GM20000 (cell line): ENCODE measurements at regions not wholly inside any gene's neighbourhood (a gene's known extent, or its start where the extent isn't known, plus 50 kb on each side); places are given as distances from the start of the nearest gene placed in this dataset.

ENCODE experiments used
- DNase-seq: peaks from one replicate; pipeline ENCODE4 v3.0.0; 2012; ENCODE audit warnings: low spot score
- TF ChIP-seq, protein P1 (sequence below): IDR thresholded peaks from 2 replicates; pipeline ENCODE4 v1.5.1; 2012; ENCODE audit warnings: mild to moderate bottlenecking, control low read depth; ENCODE audit errors: extremely low read depth, missing control alignments

DNA sequence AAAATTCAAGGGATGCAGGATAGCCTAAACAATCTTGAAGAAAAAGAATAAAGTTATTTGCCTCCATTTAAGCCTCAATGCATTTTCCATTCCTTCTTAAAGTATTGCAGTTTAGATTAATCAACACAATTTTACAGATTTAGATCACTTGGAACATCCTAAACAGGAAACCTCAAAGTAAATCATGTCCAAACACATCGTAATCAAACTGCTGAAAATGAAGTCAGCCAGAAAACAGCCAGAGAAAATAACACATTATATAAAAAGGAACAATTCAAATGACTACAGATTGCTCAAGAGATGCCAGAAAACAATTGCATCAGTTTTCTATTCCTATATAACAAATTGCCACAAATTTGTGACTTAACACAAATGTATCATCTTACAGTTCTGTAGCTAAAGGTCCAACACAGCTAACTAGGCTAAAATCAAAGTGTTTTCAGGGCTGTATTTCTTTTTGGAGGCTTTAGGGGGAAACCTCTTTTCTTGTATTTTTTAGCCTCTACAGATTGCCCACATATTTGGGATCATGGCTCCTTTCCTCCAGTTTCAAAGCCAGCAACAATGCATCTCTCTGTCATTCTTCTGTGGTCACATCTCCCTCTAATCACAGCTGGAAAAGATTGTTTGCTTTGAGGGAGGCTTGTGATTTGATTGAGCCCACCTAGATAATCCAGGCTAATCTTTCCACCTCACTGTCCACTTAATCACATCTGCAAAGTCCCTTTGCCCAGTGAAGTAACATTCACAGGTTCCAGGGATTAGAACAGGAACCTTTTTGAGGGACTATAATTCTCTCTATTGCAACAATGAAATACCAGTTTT, 543.3 kb upstream of the UBE2E2 start:
- DNase-seq, result no peak
- TF ChIP-seq, protein P1, sequence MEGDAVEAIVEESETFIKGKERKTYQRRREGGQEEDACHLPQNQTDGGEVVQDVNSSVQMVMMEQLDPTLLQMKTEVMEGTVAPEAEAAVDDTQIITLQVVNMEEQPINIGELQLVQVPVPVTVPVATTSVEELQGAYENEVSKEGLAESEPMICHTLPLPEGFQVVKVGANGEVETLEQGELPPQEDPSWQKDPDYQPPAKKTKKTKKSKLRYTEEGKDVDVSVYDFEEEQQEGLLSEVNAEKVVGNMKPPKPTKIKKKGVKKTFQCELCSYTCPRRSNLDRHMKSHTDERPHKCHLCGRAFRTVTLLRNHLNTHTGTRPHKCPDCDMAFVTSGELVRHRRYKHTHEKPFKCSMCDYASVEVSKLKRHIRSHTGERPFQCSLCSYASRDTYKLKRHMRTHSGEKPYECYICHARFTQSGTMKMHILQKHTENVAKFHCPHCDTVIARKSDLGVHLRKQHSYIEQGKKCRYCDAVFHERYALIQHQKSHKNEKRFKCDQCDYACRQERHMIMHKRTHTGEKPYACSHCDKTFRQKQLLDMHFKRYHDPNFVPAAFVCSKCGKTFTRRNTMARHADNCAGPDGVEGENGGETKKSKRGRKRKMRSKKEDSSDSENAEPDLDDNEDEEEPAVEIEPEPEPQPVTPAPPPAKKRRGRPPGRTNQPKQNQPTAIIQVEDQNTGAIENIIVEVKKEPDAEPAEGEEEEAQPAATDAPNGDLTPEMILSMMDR, result no peak

DNA sequence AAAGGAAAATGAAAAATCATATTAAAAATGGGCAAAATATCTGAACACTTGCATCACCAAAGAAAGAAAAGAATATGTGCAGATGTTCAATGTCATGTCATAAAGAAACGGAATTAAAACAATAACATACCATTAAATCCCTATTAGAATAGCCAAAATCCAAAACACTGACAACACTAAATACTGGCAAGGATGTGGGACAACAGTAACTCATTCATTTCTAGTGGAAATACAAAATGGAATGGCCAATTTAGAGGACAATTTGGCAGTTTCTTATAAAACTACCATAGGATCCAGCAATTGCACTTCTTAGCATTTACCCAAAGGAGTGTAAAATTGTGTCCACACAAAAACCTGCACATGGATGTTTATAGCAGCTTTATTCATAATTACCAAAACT, 542.5 kb upstream of the UBE2E2 start:
- no peak for DNase-seq
- TF ChIP-seq, protein P1, result no peak

DNA sequence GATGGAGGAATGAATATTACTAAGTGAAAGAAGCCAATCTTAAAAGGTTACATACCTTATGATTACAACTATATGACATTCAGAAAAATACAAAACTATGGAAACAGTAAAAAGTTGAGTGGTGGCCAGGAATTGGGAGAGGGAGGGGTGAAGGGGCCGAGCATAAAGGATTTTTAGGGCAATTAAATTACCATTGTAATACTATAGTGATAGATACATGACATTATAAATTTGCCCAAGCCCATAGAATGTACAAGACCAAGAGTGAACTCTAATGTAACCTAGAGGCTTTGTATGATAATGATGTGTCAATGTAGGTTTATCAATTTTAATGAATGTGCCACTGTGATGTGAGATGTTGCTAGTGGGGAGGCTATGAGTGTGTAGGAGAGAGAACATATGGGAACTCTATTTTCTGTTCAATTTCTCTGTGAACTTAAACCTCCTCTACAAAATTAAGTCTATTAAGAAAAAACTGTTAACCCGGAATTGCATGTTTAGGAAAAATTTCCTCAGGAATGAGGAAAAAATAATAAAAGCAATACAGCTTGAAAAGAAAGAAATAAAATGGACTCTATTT, 541.9 kb upstream of the UBE2E2 start:
- TF ChIP-seq, protein P1, result no peak
- DNase-seq, result no peak

DNA sequence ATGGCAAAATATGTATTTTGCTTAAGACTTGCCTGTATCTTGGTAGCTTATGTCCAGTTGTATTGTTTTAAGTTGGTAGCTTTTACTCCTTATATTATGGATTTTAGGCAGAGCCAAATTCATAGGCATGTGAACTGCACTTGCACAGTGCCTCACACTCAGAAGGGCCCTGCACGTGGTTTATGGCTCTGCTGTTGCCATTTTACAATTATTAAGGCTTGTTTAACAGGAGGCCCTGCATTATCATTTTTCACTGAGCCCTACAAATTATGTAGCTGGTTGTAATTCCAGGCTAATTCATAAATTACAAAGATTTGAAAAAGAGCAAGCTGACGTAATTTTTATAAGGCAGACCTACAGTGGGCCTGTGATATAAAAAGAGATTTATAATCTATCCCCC, 537.6 kb upstream of the UBE2E2 start:
- TF ChIP-seq, protein P1, result no peak
- DNase-seq, result no peak

DNA sequence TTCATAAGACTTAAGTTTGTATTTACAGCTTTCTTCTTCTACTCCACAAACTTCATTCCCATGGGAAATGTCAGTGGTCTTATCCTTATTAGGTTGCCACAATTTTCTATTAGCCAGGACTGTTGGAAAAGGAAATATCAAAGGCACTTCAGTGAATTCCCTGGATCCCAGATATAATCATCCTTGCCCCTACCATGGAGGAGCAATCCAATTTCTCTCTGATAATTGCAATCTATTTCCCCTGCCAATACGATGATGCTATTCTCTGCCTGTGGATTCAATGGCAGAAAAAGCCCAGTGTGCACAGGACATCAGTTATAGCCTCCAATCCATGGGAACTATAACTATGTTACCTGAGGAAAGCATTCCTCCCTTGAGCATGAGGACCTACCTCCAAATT, 536.4 kb upstream of the UBE2E2 start:
- TF ChIP-seq, protein P1, result no peak
- DNase-seq, result no peak

DNA sequence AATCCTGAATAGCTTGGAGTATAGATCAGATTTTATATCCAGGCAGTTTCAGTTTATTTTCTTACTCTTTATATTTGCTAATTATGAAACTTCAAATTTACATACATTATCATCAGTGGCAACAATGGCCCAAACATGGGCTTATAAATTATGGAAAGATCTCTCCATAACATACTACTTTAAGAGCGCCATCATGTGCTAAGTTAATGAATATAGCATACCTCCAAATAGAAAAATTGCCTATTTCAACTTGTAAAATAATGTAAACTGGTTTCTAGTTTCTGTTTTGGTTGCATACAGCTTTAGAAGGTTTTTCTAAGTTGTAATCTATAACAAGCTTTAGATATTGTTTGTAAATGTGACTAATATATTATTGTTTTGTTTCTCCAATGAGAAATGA, 531.3 kb upstream of the UBE2E2 start:
- TF ChIP-seq, protein P1, result no peak
- no peak for DNase-seq

DNA sequence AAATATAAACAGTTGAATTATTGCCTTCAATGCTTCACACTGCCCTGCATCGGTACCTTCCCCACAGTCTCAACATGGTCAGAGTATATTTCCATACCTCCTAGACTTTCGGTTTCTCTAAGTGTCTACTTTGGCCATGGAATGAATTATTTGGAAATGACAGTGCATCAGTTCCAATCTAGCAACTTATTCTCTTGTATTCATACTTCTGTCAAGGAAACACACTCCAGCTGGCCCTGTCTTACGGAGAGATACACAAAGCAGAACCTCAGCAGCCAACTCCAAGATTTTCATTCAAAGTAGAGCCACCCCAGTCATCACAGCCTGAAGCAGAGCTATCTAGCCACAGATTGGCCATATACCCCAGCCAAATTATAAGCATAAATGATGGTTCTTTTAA, 518.4 kb upstream of the UBE2E2 start:
- TF ChIP-seq, protein P1, result no peak
- no peak for DNase-seq
